SK-N-SH treated with all-trans-retinoic acid at 6 μM for 48 hours (cell line): ENCODE measurements at regions not wholly inside any gene's neighbourhood (a gene's known extent, or its start where the extent isn't known, plus 50 kb on each side); places are given as distances from the start of the nearest gene placed in this dataset.

ENCODE experiments used
- ATAC-seq: fragments of 200-7000 bp; cut with Tn5 transposase; 3 replicates; pipeline ENCODE4 v1.9.1; 2020; ENCODE audit warnings: mild to moderate bottlenecking, moderate library complexity
- BACH2 ChIP-seq: fragments of 250-450 bp; sonication (Bioruptor Pico); IDR thresholded peaks from 2 replicates; pipeline ENCODE4 v1.9.0; 2021; ENCODE audit warnings: mild to moderate bottlenecking, borderline replicate concordance
- CSDC2 ChIP-seq: fragments of 250-450 bp; sonication (Bioruptor Pico); IDR thresholded peaks from 2 replicates; pipeline ENCODE4 v1.5.0; 2020; ENCODE audit warnings: mild to moderate bottlenecking, moderate library complexity
- GLIS3 ChIP-seq: fragments of 250-450 bp; sonication (Bioruptor Pico); IDR thresholded peaks from 2 replicates; pipeline ENCODE4 v1.5.0; 2020; ENCODE audit warnings: mild to moderate bottlenecking, moderate library complexity
- OSR1 ChIP-seq: fragments of 250-450 bp; sonication (Bioruptor Pico); IDR thresholded peaks from 2 replicates; pipeline ENCODE4 v1.8.0; 2022; ENCODE audit warnings: moderate library complexity, mild to moderate bottlenecking, inconsistent platforms
- PPARA ChIP-seq: fragments of 250-450 bp; sonication (Bioruptor Pico); IDR thresholded peaks from 2 replicates; pipeline ENCODE4 v1.5.0; 2020; ENCODE audit warnings: mild to moderate bottlenecking, borderline replicate concordance
- SNAI2 ChIP-seq: fragments of 250-450 bp; sonication (Bioruptor Pico); IDR thresholded peaks from 2 replicates; pipeline ENCODE4 v1.5.0; 2020; ENCODE audit warnings: mild to moderate bottlenecking, moderate library complexity
- TCF4 ChIP-seq: fragments of 250-450 bp; sonication (Bioruptor Pico); IDR thresholded peaks from 2 replicates; pipeline ENCODE4 v1.8.0; 2021; ENCODE audit warnings: mild to moderate bottlenecking, moderate library complexity, borderline replicate concordance
- TOX ChIP-seq: fragments of 250-450 bp; sonication (Bioruptor Pico); IDR thresholded peaks from 2 replicates; pipeline ENCODE4 v1.8.0; 2021; ENCODE audit warnings: mild to moderate bottlenecking, moderate library complexity, borderline replicate concordance
- ZC3H10 ChIP-seq: fragments of 250-450 bp; sonication (Bioruptor Pico); IDR thresholded peaks from 2 replicates; pipeline ENCODE4 v1.5.1; 2021; ENCODE audit warnings: mild to moderate bottlenecking, moderate library complexity
- ZFP3 ChIP-seq: fragments of 250-450 bp; sonication (Bioruptor Pico); IDR thresholded peaks from 2 replicates; pipeline ENCODE4 v1.5.0; 2020; ENCODE audit warnings: mild to moderate bottlenecking, moderate library complexity
- ZNF565 ChIP-seq: fragments of 450-650 bp; formaldehyde crosslinking; conservative IDR thresholded peaks from 2 replicates; pipeline ENCODE4 v1.5.0; 2020; ENCODE audit warnings: low read depth, mild to moderate bottlenecking, moderate library complexity
- ZNF70 ChIP-seq: fragments of 450-650 bp; formaldehyde crosslinking; IDR thresholded peaks from 2 replicates; pipeline ENCODE4 v1.5.0; 2020; ENCODE audit warnings: mild to moderate bottlenecking, moderate library complexity
- ZNF8 ChIP-seq: fragments of 450-650 bp; formaldehyde crosslinking; IDR thresholded peaks from 2 replicates; pipeline ENCODE4 v1.5.0; 2020; ENCODE audit warnings: mild to moderate bottlenecking, moderate library complexity
- TF ChIP-seq, protein P1 (sequence below): fragments of 250-450 bp; sonication (Bioruptor Pico); IDR thresholded peaks from 2 replicates; pipeline ENCODE4 v1.8.0; 2021; ENCODE audit warnings: low read depth, mild to moderate bottlenecking, moderate library complexity, borderline replicate concordance
- TF ChIP-seq, protein P2 (sequence below): fragments of 250-450 bp; sonication (Bioruptor Pico); IDR thresholded peaks from 2 replicates; pipeline ENCODE4 v1.5.1; 2020; ENCODE audit warnings: low read depth, mild to moderate bottlenecking, moderate library complexity
- TF ChIP-seq, protein P3 (sequence below): fragments of 250-450 bp; sonication (Bioruptor Pico); IDR thresholded peaks from 2 replicates; pipeline ENCODE4 v1.5.1; 2021; ENCODE audit warnings: mild to moderate bottlenecking, moderate library complexity
- TF ChIP-seq, protein P4 (sequence below): fragments of 250-450 bp; sonication (Bioruptor Pico); IDR thresholded peaks from 2 replicates; pipeline ENCODE4 v1.5.0; 2020; ENCODE audit warnings: mild to moderate bottlenecking, moderate library complexity

DNA sequence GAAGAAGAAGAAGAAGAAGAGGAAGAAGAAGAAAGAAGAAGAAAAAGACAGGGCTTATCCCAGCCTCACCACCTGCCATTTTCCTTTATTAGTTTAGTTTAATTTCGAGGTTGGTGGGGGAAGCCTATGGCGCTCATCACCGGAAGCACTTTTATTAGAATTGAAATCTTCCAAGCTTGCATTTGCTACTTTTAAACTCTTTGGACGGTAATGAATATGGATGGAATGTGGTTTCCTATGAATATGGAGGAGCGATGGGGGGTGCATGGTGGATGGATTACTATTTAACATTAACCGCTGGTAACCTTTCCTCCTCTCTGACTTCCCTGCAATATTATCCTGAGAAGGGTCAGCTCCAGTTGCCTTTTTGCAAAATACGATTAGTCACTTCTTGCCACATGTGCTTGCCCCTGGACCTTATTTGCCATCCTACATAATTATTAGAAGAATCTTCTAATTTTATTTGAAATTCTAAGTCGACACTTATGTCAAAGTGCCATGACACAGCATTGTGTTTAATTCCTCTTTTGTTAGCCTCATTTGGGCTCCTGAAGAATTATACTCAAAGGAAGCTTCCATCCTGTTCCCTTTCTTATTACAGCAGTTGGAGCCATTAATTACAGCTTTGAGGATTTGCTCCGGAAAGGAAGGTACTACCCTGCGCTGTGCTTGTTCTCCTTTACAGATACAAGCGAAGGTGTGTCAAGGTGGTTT lies 424.5 kb downstream of the VRK1 start:
- ATAC-seq: no peak

DNA sequence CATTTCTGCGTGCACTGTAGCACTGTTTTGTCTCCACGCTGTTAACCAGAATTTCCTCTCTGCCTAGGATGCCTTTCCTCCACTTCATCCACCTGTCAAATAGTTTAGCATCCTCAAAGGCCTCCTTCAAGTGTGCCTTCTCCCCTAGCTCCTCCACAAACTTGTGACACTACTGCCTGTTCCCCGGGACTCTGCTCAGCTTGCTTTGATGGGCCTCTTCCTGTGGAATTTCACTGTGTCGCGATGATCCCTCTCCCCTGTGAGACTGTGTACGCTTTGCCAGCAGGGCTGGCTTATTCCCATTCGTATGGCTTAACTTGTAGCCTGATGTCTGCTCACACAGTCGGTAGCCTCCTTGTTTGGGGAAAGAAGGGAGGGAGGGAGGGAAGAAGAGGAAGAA lies 426.8 kb downstream of the VRK1 start:
- no peak for ATAC-seq
- TF ChIP-seq TCF4 (no peak), ZNF565 (CRISPR knock-in tag) (no peak), ZC3H10 (CRISPR knock-in tag) (no peak), ZNF8 (CRISPR knock-in tag) (no peak), ZFP3 (CRISPR knock-in tag) (no peak), OSR1 (no peak), ZNF70 (CRISPR knock-in tag) (no peak), BACH2 (CRISPR knock-in tag) (no peak)
- TF ChIP-seq, protein P1, sequence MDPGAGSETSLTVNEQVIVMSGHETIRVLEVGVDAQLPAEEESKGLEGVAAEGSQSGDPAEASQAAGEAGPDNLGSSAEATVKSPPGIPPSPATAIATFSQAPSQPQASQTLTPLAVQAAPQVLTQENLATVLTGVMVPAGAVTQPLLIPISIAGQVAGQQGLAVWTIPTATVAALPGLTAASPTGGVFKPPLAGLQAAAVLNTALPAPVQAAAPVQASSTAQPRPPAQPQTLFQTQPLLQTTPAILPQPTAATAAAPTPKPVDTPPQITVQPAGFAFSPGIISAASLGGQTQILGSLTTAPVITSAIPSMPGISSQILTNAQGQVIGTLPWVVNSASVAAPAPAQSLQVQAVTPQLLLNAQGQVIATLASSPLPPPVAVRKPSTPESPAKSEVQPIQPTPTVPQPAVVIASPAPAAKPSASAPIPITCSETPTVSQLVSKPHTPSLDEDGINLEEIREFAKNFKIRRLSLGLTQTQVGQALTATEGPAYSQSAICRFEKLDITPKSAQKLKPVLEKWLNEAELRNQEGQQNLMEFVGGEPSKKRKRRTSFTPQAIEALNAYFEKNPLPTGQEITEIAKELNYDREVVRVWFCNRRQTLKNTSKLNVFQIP (CRISPR knock-in tag): no peak
- TF ChIP-seq, protein P2, sequence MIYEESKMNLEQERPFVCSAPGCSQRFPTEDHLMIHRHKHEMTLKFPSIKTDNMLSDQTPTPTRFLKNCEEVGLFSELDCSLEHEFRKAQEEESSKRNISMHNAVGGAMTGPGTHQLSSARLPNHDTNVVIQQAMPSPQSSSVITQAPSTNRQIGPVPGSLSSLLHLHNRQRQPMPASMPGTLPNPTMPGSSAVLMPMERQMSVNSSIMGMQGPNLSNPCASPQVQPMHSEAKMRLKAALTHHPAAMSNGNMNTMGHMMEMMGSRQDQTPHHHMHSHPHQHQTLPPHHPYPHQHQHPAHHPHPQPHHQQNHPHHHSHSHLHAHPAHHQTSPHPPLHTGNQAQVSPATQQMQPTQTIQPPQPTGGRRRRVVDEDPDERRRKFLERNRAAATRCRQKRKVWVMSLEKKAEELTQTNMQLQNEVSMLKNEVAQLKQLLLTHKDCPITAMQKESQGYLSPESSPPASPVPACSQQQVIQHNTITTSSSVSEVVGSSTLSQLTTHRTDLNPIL (CRISPR knock-in tag): no peak
- TF ChIP-seq, protein P3, sequence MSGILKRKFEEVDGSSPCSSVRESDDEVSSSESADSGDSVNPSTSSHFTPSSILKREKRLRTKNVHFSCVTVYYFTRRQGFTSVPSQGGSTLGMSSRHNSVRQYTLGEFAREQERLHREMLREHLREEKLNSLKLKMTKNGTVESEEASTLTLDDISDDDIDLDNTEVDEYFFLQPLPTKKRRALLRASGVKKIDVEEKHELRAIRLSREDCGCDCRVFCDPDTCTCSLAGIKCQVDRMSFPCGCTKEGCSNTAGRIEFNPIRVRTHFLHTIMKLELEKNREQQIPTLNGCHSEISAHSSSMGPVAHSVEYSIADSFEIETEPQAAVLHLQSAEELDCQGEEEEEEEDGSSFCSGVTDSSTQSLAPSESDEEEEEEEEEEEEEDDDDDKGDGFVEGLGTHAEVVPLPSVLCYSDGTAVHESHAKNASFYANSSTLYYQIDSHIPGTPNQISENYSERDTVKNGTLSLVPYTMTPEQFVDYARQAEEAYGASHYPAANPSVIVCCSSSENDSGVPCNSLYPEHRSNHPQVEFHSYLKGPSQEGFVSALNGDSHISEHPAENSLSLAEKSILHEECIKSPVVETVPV (CRISPR knock-in tag): no peak
- TF ChIP-seq, protein P4, sequence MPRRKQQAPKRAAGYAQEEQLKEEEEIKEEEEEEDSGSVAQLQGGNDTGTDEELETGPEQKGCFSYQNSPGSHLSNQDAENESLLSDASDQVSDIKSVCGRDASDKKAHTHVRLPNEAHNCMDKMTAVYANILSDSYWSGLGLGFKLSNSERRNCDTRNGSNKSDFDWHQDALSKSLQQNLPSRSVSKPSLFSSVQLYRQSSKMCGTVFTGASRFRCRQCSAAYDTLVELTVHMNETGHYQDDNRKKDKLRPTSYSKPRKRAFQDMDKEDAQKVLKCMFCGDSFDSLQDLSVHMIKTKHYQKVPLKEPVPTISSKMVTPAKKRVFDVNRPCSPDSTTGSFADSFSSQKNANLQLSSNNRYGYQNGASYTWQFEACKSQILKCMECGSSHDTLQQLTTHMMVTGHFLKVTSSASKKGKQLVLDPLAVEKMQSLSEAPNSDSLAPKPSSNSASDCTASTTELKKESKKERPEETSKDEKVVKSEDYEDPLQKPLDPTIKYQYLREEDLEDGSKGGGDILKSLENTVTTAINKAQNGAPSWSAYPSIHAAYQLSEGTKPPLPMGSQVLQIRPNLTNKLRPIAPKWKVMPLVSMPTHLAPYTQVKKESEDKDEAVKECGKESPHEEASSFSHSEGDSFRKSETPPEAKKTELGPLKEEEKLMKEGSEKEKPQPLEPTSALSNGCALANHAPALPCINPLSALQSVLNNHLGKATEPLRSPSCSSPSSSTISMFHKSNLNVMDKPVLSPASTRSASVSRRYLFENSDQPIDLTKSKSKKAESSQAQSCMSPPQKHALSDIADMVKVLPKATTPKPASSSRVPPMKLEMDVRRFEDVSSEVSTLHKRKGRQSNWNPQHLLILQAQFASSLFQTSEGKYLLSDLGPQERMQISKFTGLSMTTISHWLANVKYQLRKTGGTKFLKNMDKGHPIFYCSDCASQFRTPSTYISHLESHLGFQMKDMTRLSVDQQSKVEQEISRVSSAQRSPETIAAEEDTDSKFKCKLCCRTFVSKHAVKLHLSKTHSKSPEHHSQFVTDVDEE: no peak

More for the DNA sequence above, 424.5 kb downstream of the VRK1 start:
- TF ChIP-seq GLIS3 (CRISPR knock-in tag) (no peak), CSDC2 (CRISPR knock-in tag) (no peak), ZFP3 (CRISPR knock-in tag) (no peak), ZNF8 (CRISPR knock-in tag) (no peak), SNAI2 (CRISPR knock-in tag) (no peak), ZNF70 (CRISPR knock-in tag) (no peak), TOX (no peak), ZNF565 (CRISPR knock-in tag) (no peak), PPARA (CRISPR knock-in tag) (no peak), OSR1 (no peak)
- TF ChIP-seq, protein P3 (CRISPR knock-in tag): no peak
- TF ChIP-seq, protein P1 (CRISPR knock-in tag): no peak
- TF ChIP-seq, protein P2 (CRISPR knock-in tag): no peak
- TF ChIP-seq, protein P4: no peak
- TF ChIP-seq, all 23 proteins: peak for 0
